AG04449 (cell line): ENCODE measurements at regions not wholly inside any gene's neighbourhood (a gene's known extent, or its start where the extent isn't known, plus 50 kb on each side); places are given as distances from the start of the nearest gene placed in this dataset.
"Not testable (repeated sequence)": the region's sequence is repeated elsewhere in the genome, so short reads cannot be mapped to it uniquely, and the experiment has no call there.

Experiments used
- CTCF ChIA-PET: fragments of 350-600 bp; formaldehyde crosslinking; extraction: SDS; loops from one replicate; lab custom pipeline; 2021; ENCODE audit warnings: antibody characterized with exemption; lab: Yijun Ruan, JAX
- POLR2A ChIA-PET: fragments of 400-600, 350-600 bp; formaldehyde crosslinking; extraction: SDS; loops from one replicate; lab custom pipeline; 2020; ENCODE audit warnings: antibody characterized with exemption, inconsistent platforms; lab: Yijun Ruan, JAX
- DNase-seq: peaks from one replicate; pipeline ENCODE4 v3.0.0-alpha.2; 2010; ENCODE audit warnings: low read depth, low spot score
- H3K4me3 ChIP-seq: 2 replicates; pipeline ENCODE4 v1.5.1; 2011; ENCODE audit warnings: low read depth, mild to moderate bottlenecking, control low read depth, low read length
- CTCF ChIP-seq: IDR thresholded peaks from one replicate; pipeline ENCODE4 v1.5.1; 2011; ENCODE audit warnings: mild to moderate bottlenecking, moderate library complexity, low read length, control low read depth, inconsistent platforms; ENCODE audit not compliant: insufficient read depth; ENCODE audit errors: missing control alignments

GRCh38 chr14:83887866-83888265 lies 1642.1 kb upstream of the FLRT2 start:
- no peak overlapping the region for H3K4me3 ChIP-seq
- ChIA-PET CTCF (no interaction called here), POLR2A (no interaction called here)
- no peak for DNase-seq
- no peak for TF ChIP-seq CTCF

- H3K4me3 ChIP-seq = no peak overlapping the region
- CTCF ChIA-PET = no interaction called here
- POLR2A ChIA-PET = no interaction called here
- TF ChIP-seq CTCF = no peak
- no peak for DNase-seq
Observed at GRCh38 chr14:83893447-83893846, 1636.5 kb upstream of the FLRT2 start.

GRCh38 chr14:83894568-83894967 lies 1635.4 kb upstream of the FLRT2 start:
- CTCF ChIA-PET = no interaction called here
- TF ChIP-seq CTCF = no peak
- POLR2A ChIA-PET = no interaction called here
- DNase-seq = no peak
- no peak overlapping the region for H3K4me3 ChIP-seq

- H3K4me3 ChIP-seq, POLR2A ChIA-PET, DNase-seq, CTCF ChIA-PET: not testable (repeated sequence)
Observed at GRCh38 chr14:83898558-83898957, 1631.4 kb upstream of the FLRT2 start.

GRCh38 chr14:83899706-83900105 lies 1630.2 kb upstream of the FLRT2 start:
- ChIA-PET POLR2A (no interaction called here), CTCF (no interaction called here)
- no peak overlapping the region for H3K4me3 ChIP-seq
- no peak for TF ChIP-seq CTCF
- no peak for DNase-seq

GRCh38 chr14:83905157-83905556 lies 1624.8 kb upstream of the FLRT2 start:
- CTCF ChIA-PET = no interaction called here
- no peak for DNase-seq
- no peak overlapping the region for H3K4me3 ChIP-seq

More at GRCh38 chr14:83905157-83905556, 1624.8 kb upstream of the FLRT2 start:
- POLR2A ChIA-PET = no interaction called here
- TF ChIP-seq CTCF = no peak
